ENCODE measurements at regions not wholly inside any gene's neighbourhood (a gene's known extent, or its start where the extent isn't known, plus 50 kb on each side); places are given as distances from the start of the nearest gene placed in this dataset.
A peak's percentile ranks its signal among the peaks of the same experiment; 100 is the strongest.
"Not testable (repeated sequence)": the region's sequence is repeated elsewhere in the genome, so short reads cannot be mapped to it uniquely, and the experiment has no call there.

DNA sequence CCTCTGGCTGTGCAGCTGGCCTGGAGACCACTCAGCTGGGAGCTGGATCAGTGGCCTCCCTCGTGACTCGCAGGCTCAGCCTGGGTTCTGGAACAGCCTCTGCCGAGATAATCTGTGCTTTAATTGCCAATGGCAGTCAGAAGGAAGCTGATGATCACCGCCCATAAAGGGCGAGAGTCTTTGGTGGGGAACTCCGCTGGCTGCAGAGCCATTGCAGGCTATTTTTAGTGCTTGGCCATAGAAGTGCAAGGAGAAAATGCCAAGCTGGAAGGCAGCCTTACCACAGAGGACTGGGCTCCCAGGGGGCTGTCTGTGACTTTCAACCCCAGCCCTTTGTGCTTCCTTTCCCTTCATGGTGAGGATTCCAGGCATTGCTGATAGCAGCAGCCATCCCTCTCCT lies 62.2 kb upstream of the TENM4 start:
- FAIRE-seq, result no peak
- DNase-seq (ENCODE audit: insufficient read length, low spot score), result no peak

DNA sequence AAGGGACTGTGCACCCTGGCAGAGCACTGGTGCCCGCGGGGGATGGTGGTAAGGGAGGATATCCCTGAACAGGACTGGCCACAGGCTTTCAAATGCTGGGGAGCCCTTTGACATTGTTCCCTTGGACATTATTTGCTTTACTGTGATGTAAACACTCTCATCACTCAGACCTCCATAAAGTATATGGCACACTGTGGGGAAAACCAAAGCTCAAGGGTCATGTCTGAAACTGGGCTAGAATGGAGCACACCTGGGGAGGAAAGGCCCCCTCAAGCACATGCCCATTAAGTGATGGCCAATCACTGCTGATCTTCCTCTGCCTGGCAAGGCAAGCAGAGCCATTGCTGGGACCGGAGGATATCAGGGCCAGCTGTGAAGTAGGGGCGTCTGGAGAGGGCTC lies 60.9 kb upstream of the TENM4 start:
- DNase-seq (ENCODE audit: insufficient read length, low spot score) (no peak), FAIRE-seq (no peak)

DNA sequence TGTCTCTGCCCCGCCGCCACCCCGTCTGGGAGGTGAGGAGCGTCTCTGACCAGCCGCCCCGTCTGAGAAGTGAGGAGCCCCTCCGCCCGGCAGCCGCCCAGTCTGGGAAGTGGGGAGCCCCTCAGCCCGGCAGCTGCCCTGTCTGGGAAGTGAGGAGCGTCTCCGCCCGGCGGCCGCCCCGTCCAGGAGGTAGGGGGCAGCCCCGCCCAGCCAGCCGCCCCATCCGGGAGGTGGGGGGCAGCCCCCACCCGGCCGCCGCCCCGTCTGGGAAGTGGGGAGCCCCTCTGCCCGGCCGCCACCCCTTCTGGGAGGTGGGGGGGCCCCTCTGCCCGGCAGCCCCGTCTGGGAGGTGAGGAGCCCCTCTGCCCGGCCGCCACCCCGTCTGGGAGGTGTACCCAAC lies 59.1 kb upstream of the TENM4 start:
- not testable (repeated sequence) for FAIRE-seq; DNase-seq (ENCODE audit: insufficient read length, low spot score)

DNA sequence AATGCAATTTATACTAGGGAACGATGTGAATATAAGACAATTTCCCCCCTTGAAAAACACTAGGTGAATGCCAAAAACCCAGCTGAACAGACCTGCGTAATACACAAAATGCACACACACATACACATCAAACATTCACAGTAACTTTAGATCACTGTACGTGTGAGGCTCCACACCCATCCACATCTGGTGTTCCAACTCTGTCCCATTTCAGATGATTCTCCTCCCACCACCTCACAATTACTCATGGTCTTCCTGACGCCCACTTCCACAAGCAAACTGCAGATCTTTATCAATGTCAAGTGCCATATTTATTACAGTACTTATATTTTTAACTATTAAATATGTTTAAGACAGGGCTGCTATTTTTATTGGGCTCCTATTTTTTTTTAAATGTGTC lies 57.8 kb upstream of the TENM4 start:
- no peak for DNase-seq (ENCODE audit: insufficient read length, low spot score)
- FAIRE-seq, result no peak

DNA sequence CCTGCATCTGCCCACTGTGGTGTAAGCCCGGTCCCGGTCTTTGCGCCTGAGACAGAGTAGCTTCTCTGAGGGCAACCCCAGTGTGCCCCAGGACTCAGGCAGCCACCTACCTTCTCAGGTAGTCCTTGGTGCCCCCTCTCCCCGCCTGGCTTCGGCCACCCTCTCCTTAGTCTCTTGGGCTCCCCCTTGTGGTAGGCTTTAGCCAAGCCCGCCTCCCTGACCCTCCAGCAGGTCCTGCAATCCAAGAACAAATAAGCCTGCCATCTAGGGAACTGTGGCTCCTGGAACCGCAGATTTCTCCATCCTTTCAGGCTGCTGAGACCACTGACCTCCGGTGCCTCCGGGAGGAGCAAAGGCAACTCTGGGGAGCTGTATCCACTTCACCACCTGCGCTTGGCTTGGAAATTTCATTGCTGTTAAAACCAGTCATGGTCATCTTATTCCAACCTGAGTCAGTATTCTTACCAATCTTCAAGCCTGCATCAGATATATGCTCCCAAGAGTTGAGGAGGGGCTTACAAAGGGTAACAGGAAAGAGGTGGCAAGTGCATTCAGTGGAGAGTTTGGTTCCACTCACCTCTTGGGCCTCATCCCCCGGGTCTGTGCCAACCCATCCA lies 52.8 kb upstream of the TENM4 start:
- no peak for FAIRE-seq
- DNase-seq (ENCODE audit: insufficient read length, low spot score), result peak; percentile 43

DNA sequence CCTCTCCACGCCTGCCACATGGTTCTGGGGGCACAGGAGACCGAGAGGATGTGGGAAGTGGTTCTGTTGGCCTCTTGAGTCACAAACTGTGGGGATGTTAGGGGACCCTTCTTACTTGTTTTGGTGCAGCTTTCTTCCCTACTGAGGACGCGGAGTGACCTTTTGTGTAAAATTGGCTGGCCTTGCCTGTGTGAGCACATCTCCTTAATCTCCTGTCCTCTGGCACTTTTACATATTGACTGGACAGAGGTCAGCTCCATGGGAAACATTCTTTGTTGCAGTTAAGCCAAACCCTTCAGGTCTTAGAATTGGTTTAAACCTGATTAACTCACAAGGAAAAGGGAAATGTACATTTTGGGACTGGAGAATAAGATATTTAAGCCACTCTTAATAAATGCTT lies 51.2 kb upstream of the TENM4 start:
- no peak for DNase-seq (ENCODE audit: insufficient read length, low spot score)
- no peak for FAIRE-seq
